ENCODE measurements at regions not wholly inside any gene's neighbourhood (a gene's known extent, or its start where the extent isn't known, plus 50 kb on each side); places are given as distances from the start of the nearest gene placed in this dataset.

GRCh38 chr2:173651891-173652290 is 297.2 kb downstream of the CDCA7 start:
- DNase-seq, result no peak

- no peak for DNase-seq
These were observed 297.6 kb downstream of the CDCA7 start for GRCh38 chr2:173652311-173652710.

DNA sequence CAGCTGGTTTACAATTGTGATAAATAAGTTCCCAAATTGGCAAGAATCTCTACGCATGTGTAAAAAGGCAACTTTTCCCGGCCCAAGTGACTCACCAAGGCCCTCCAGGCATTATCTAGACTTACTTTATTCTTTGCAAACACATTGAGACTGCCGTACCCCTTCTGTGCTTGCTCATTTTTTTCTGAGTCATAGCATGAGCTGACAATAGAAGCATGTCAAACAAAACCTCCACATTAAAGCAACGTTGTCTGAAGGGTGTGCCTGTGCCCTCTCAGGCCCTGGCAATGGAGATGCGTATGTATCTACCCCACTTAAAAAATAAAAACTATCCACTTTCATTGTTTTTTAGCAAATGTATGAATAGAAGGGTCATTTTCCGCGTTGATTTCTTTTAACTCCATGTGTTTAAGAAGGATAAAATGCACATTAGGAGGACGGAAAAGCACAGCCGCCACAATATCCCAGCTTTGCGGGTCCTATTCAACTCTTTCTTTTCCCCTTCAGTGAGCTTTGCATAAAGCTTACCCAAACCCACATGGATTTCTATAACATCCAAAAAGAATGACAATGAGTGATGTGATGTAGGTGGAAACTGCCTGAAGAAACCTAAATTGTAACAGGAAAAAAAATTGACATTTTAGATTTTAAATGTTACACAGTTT is 298.2 kb downstream of the CDCA7 start:
- no peak for DNase-seq

GRCh38 chr2:173653432-173653805 is 298.7 kb downstream of the CDCA7 start:
- DNase-seq, result no peak

DNA sequence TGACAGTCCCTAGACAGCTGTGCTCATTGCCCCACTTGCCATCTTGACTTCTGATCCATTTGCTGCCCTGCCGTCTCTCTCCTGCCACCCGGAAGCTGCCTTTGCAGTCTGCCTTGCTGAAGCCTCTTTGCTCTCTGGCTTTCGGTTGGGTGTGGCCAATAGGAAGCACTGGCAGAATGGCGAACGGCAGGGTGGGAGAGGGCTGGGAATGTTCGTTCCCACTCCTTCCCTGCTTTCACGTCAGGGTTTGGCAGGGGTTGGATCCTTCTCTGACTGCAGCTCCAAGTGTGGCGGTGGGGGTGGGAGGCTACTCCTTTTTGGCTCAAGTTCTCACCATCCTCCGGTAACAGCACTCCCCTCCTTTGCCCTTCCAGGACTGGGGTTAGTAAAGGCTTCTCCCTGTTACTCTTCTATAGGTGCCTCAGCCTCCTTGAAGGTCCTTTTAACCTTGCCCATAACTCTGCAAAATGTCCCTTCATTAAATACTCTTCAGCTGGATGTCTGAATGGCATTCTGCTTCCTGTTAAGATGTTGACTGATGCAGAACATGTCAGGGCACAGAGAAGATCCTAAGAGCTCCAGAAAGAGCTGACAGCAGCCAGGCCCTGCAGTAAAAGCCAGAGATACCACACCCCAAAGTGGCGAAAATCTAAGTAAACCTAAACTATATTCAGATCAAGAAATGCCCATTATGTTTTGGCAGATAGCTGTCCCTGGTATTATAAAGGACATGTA is 299.7 kb downstream of the CDCA7 start:
- no peak for DNase-seq

GRCh38 chr2:173654896-173655265 is 300.2 kb downstream of the CDCA7 start:
- no peak for DNase-seq

DNA sequence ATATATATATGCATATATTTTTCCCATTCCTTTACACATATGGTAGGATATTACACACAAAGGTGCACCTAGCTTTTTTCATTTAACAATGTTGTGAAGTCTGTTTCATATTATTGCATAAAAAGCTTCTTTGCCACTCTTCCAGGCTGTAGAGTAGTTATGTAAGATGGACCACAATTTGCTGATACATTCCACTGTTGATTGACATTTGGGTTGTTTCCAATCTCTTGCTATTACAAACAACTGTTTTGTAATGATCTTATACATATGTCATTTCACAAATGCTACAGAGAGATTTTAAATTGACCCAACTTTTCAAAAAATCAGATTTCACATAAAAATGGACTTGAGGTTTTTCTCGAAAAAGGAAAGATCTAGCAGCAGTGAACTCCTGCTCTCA is 301.4 kb downstream of the CDCA7 start:
- no peak for DNase-seq

DNA sequence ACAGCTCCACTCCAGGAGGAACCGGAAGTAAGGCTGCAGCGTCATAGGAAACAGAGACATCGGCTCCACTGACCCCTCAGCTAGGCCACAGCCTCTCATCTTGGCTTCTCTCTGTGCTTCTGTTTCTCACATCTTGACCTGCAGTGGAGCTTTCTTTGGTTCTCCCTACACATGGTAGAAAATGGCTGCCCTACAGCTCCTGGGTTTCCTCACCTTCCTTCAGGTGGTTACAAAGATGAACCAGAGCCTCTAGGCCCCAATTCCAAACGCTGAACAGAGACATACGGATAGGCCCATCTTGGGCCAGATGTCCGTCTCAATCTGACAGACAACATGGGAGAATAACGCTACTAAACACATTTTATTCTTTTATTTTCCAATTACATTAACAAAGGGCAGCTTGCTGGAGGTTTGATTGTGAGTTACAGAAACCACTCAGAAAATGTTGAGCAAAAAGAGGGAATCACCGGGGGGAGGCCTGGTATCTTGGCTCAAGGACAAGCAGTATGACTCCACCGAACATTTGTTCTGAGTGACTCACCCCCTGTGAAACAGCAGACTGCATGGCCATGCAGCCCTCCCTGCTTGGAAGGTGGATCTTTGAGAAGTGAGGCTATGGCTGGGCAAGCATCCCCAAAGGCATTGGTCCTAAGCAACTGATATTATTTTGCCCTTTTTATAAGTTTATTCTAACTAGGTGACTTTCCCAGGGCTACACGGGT is 303.5 kb downstream of the CDCA7 start:
- DNase-seq, result no peak

GRCh38 chr2:173658946-173659371 is 304.3 kb downstream of the CDCA7 start:
- DNase-seq, result no peak

GRCh38 chr2:173659509-173659908 is 304.8 kb downstream of the CDCA7 start:
- no peak for DNase-seq

- DNase-seq, result no peak
These were observed 303.6 kb downstream of the SP3 start for GRCh38 chr2:173661586-173661985.

GRCh38 chr2:173663353-173663752 is 301.8 kb downstream of the SP3 start:
- DNase-seq, result no peak

GRCh38 chr2:173663835-173664512 is 301.2 kb downstream of the SP3 start:
- DNase-seq, result no peak

GRCh38 chr2:173664513-173664910 is 300.7 kb downstream of the SP3 start:
- no peak for DNase-seq

DNA sequence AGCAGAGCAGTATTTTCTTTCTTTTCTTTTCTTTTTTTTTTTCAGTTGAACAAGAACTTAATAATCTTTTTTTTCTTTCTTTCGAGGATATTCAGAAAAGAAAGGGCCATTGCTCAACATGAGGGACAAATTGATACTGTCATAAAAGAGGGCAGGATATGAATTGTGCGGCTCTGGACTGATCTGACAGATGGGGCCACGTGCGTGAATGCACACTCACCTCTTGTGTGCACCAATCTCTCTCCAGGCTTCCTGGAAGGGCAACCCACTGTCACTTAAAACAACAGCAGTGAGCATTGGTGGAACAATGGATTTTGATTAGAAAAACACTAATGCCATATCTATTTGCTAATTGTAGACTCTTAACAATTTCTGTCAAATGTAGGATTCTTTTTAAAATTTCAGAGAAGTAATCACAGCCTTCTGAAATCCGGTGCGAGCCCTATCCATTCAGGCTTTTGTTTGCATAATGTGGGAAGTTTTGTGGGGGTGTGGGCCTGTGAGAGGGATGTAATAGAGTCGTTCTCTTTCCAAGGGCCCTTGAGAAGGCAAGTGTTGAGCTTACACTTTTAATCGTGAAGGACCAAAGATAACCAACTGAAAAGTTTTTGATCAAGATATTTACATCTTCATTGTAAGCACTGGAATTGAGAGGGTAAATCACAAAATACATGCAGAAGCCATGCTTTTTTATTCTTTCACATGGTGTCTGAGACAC is 298.8 kb downstream of the SP3 start:
- DNase-seq, result no peak

GRCh38 chr2:173667014-173667413 is 298.2 kb downstream of the SP3 start:
- DNase-seq, result no peak

- no peak for DNase-seq
These were observed 297.8 kb downstream of the SP3 start for GRCh38 chr2:173667415-173667814.

- DNase-seq, result no peak
These were observed 295.8 kb downstream of the SP3 start for GRCh38 chr2:173669271-173669853.

GRCh38 chr2:173669888-173670287 is 295.3 kb downstream of the SP3 start:
- DNase-seq, result no peak

DNA sequence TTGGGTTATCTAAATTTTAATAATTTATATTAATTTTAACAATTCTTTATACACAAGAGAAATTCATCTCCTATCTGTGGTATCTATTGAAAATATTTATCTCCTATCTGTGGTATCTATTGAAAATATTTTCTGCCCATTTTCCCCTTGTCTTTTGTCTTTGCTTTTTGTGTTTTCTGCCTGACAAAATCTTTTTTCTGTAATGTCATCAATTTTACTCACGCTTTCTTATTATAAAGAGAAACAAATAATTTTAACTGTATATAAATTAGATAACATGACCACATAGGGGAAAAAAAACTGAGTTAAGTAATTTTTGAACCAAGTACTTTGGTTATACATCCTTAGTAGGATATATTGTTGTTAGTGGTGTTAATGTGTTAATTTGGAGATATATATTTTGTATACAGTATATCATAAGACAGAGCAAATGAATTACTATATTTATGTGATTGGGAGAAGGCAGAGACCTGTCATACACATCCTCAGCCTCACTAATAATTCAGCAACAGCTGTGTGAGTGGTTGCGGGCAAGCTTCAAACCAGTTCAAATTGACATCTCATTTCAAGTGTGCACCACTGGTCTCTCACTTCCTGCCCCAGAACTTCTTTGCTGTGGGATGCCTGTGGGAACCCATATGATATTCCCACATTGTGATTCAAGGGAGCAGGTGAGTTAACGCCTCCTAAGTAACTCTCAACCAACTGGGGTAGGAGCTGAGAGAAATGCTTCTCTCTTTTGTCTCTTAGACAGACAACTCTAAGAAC is 292.4 kb downstream of the SP3 start:
- DNase-seq, result no peak

DNA sequence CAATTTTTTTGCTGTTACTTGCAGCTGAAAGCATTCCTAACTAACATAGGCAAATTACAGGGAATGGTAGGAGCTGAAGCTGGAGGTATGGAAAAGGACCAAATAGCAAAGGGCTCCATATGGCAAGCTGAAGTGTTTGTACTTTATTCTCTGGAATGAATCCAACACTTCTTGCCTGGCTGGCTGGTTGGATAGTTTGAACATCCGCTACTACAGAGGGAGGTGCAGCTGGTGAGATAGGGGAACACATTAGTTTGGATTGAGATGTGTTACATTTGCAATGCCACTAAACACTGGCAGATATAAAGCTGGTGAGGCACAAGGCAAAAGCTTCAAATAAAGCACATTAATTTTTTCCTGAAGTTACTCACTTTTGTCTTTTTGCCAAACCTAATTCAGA is 291.5 kb downstream of the SP3 start:
- no peak for DNase-seq

- no peak for DNase-seq
These were observed 288.5 kb downstream of the SP3 start for GRCh38 chr2:173676647-173677046.
